Left cardiac atrium (tissue), 4 donors: ENCODE measurements at regions not wholly inside any gene's neighbourhood (a gene's known extent, or its start where the extent isn't known, plus 50 kb on each side); places are given as distances from the start of the nearest gene placed in this dataset.

Source experiments
- ATAC-seq, 2 donors: fragments of 200-7000 bp; cut with Tn5 transposase; one replicate each; pipeline ENCODE4 v1.9.1; 2020; ENCODE audit warnings: mild to moderate bottlenecking in 2 of 2, moderate library complexity in 2 of 2
- DNase-seq: peaks from one replicate; pipeline ENCODE4 v3.0.0-alpha.2; 2020
- intact Hi-C, 2 donors: fragments of 100-400 bp; cut with DNase I; formaldehyde crosslinking; loops; one replicate each; pipeline versions ENCODE4 v1.14.1 to v1.15.1; 2022 to 2023
- donor health status: DM: no; HTN: yes; CAD: no.
- donor health status: DM: no; HTN: yes; CAD: no; lungs with severe emphysema.
- donor health status: DM: yes; HTN: yes; CAD: no.
- donor health status: Dilated cardiomyopathy.

DNA sequence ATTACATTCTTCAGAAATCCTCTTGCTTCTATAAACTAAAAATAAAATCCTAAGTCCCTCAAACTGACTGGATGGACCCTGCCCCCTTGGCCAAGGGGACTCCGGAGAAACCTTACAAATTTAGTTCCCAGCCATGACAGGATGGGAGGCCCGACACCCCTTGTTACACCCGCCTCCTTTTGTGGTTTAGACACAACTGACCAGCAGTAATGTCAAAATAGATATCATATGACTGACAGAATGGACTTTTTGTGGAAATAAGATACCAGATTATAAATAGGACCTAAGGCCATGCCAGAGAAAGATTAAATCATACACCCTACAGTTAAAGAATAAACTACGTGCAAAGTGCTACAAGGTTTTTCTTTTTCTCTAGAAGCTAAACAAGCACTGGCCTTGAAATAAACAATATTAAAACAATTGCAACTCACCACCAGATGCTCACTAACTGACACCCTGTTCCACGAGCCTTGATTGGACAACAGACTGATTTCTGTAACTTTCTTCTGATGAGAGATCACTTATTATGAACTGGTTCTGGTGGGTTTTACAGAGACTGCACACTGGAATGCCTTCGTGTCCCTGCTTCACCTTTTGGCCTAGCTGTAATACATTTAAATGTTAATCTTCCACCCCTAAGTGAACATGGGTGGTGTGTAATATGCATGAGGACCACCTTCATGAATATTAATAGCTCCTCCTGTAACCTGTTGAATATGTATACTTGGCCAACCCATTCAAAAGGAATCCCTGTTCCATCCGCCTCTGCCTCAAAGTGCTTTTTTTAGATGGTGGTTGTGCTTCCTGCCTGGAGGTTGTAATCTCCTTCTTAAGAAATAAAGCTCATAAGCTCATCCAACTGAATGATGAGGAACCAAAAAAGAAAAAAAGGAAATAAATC lies 99.6 kb downstream of the ODF2L start:
- DNase-seq = no peak
- intact Hi-C loops = no loop called here
- ATAC-seq = no peak

DNA sequence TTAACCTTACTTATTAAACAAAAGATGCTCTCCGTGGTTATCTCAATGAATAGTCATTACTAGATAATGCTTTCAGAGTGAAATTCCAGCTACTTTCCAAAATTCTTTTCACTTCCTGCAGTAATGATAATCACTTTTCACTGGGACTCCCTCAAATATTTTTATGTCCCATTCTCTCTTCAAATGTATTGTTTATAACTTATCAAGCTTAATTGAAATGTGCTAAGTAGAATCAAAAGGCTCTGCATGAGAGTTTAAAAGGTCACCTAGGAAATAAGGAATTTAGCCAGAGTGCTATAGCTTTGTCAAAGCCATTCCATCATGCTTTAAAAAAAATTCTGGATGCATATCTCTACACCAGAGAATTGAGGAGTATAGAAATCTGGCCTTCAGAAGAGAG lies 106.4 kb downstream of the ODF2L start:
- DNase-seq = no peak
- intact Hi-C loops = no loop called here

DNA sequence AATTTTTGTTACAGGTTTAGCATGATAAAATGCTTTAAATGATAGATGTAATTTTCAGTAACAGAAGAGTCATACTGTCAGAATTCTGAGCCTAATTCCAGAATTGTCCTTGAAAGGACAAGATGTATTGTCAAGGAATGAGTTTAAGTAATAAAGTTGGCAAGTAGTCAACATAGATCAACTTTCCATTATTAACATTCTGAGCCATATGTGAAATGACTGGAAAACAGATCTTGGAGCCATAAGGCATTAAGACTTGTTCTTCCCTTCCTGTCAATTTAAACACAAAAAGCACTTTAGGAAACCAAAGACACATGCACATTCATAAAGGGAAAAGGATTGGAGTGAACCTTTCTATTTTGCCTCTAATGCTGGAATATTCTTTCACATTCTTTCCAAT lies 107.0 kb downstream of the ODF2L start:
- DNase-seq (no peak), ATAC-seq (no peak)
- intact Hi-C loops = no loop called here

More for the DNA sequence above, 106.4 kb downstream of the ODF2L start:
- ATAC-seq = no peak

DNA sequence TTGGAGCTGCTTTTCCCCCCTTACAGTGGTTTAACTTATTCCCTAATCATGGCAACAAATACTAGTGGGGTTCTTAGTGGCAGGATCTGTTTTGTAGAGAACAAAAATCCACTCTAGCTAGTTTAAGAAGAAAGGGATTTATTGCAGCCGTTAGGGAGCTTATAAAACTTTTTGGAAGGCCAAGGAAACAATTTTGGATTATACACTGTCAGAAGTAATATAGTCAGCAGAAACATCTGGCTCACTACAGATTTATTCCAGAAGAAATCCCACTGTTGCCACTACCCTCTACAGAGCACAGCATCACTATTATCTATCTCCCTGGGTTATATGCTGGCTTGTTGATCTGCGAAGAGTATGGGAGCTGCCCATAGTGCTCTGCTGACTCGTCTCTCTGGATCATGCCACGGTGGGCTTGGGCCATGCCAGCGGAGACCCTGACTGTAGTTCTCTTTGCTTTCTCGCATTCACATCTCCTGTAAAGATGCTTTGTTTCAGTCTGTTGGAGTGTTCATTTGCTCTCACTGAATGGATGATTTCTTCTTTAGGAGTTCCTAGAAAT lies 107.5 kb downstream of the ODF2L start:
- no peak for DNase-seq
- ATAC-seq = no peak
- intact Hi-C loops = no loop called here

DNA sequence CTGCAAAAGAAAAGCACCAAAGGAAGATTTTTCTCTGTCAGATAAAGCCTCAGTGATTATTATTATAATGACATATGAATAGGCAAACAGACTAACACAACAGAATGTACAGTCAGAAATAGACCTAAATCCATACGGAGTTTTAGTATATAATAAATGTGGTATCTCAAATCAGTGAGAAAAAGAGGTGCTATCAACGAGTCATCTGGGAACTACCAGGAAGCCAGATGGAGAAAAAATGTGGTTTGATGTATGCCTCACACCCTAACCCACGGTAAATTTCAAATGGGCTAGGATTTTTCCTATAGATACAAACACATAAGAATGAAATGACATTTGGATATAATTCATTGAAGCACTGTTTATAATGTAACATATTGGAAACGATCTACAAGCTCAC lies 110.3 kb downstream of the ODF2L start:
- intact Hi-C loops = no loop called here
- DNase-seq (no peak), ATAC-seq (no peak)

DNA sequence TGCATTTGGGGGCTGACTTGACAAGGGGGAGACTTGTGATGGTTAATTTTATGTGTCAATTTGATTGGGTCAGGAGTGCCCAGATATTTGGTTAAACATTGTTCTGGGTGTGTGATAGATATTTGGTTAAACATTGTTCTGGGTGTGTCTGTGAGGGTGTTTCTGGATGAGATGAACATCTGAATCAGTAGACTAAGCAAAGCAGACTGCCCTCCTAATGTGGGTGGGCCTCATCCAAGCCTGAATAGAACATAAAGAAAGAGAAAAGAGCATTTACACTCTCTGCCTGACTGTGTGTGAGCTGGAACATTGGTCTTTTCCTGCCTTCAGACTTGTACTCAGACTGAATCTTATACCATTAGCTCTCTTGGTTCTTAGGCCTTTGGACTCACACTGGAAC lies 113.5 kb downstream of the ODF2L start:
- no peak for DNase-seq
- ATAC-seq = no peak
- intact Hi-C loops = no loop called here

DNA sequence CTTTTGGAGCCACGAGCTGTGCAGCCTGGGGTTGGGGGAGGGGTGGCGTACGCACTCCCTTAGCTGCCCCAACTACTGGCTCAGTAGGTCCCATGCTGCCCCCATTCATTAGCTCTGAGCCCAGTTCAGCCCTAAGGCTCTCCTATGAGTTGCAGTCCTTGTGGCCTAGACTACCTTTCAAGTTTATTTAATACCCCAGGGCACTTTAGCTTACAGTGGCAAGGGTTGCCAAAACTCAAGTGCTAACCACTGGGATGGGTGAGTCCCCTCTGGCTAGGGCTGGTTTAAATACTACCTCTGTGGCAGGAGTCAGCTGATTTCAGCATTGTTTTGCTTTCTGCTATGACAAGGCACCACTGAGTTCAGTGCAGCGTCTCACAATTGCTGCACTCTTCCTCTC lies 118.2 kb downstream of the ODF2L start:
- ATAC-seq (no peak), DNase-seq (no peak)
- intact Hi-C loops = no loop called here

DNA sequence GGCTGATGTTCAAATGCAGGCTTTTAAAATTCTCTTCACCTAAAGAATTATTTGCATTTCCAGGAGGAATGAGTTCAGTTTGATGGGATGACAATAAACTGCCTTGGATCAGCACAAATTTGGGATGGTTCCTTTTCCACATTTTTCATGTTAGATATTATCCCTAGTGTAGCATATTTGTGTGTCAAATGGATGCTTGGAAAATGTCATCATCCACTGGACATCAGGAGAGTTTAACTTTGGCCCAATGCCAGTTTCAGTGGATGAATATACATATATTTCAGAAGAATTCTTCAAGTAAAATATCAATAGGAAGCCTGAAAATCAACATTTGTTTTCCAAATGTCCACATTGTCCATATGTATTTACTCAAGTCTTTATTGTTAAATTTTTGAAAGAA lies 116.5 kb upstream of the COL24A1 start:
- ATAC-seq (no peak), DNase-seq (no peak)
- intact Hi-C loops = no loop called here

DNA sequence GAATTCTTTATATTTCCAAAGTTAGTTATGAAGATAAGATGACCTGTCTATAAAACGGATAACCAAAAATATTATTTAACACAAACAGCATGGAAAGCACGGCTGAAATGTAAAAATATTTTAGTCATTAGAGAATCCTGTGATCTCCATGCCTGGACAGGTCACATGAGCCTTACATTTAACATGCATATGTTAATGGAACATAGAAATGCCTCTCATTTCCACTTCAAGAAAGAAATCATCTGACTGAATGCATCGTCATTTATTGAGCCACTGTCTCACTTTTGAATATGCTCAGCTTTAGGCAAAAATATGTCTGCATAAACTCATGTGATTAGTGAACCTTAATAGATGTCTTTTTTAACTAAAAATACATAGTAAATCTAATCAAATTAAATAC lies 115.5 kb upstream of the COL24A1 start:
- no peak for ATAC-seq
- intact Hi-C loops = no loop called here
- DNase-seq = no peak

DNA sequence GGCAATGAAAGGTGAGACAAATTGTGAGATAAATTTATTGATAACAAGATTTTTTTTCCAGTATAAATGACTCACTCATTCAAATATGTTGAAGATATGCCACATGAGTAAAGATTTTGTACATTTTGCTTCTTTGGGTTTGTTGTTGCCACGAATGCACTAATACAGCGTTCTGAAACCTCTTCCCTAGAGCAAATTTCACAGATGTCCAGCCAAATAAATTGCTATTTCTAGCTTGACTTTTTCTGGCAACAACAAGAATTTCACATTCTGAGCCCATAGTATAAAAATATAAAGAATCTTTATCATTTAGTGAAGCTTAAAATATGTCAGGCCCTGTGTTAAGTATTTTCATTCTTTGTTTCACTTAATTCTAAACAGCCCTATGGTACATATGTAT lies 114.5 kb upstream of the COL24A1 start:
- intact Hi-C loops = no loop called here
- no peak for ATAC-seq
- no peak for DNase-seq

DNA sequence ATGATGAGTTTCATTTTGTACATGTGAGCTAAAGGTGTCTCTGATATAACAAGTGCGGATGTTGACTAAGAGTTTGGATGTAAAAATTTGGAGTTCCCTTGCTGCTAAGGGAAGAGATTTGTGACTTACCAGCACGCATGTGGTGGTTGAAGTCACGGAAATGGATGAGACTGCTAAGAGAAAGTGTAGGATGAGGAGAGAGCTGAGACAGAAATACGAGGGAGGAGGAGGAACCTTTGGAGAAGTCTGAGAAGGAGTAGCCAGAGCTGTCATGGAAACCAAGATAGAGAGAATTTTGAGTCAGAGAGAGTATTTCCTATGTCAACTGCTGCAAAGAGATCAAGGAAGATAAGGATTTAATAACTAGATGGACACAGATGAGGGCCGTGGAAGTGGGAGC lies 106.5 kb upstream of the COL24A1 start:
- ATAC-seq (no peak), DNase-seq (no peak)
- intact Hi-C loops = no loop called here

DNA sequence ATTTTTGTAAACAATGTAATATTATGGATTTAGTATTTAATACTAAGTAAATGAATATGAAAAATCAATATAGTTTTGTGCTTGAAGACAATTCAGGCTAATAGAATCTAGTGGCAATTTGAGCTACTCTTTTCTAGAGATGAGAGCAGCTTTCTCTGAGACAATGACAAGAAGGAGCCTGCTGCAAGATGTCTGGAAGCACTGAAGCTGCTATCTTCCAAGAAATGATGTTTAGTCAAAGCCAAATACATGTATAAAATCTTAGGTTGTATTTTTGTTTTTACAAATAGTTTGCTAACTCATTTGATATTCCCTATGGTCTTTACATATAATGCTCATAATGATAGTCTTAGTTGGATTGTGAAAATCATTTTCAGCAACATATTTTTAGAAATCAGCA lies 103.9 kb upstream of the COL24A1 start:
- no peak for DNase-seq
- no peak for ATAC-seq
- intact Hi-C loops = no loop called here

DNA sequence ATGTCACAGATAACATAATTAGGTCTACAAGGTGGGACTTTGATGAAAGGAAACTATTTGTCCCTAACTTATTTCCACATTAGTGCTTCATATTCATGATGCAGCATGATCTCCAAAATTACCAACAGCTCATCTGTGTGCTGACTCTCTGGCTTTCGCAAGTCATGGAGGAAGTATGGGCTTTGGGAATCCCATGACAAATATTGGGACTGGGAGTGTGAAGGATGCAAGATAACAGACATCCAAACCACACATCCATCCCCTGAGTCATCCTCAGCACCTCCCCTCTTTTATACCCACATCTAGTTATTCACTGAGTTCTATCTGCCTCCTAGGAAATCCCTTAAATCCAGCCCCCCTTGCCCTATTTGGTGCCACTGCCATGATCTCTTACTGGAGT lies 102.8 kb upstream of the COL24A1 start:
- DNase-seq = no peak
- no peak for ATAC-seq
- intact Hi-C loops = no loop called here

DNA sequence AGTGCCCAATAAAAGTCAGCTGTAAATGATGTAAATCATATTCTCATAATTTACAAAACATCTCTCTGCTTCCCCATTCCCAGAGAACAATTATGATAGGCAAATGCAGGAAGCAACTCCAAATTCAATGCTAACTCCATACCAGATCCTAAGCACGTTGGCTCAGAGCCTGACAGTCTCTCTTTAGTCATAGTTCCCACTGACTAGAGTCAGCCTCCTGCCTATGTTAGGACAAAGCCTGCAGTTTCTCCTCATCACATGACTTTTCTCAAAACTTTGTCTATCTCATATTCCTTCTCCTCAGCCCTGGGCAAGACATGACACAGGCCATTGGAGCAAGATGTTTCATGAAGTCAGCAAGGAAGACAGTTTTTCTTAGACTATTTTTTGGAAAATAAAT lies 101.5 kb upstream of the COL24A1 start:
- intact Hi-C loops = no loop called here
- ATAC-seq (no peak), DNase-seq (no peak)

DNA sequence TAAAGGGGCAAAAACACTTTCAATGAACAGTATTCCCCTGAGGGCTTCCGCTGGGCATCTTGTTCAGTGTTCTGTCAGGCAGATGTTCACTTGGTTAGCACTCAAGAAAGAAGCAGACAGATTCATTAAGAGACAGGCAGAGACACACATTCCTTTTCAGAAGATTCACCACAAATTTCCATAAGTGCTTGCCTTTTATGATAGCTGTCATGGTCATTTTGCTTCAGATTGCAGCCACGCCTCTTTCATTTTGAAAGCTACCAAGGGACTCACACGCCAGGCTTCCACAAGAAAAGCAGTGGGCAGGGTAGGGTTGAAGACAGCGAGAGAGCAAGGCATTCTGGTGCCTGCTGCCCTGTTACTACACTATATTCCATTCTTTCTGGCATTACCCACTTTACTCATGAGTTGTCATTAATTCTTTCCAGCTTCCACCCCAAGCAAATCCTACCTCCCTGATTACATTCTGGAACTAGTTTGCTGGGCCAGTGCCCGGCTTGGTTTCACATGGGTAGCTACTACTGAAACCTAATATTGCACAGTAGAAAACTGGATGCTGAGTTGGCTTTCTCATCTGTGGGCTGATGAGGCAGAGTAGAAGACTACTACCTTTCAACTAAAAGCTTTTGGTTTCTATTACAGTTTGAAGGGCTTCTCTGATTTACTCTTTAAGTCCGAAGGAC lies 91.2 kb upstream of the COL24A1 start:
- intact Hi-C loops = no loop called here
- DNase-seq (no peak), ATAC-seq (no peak)

DNA sequence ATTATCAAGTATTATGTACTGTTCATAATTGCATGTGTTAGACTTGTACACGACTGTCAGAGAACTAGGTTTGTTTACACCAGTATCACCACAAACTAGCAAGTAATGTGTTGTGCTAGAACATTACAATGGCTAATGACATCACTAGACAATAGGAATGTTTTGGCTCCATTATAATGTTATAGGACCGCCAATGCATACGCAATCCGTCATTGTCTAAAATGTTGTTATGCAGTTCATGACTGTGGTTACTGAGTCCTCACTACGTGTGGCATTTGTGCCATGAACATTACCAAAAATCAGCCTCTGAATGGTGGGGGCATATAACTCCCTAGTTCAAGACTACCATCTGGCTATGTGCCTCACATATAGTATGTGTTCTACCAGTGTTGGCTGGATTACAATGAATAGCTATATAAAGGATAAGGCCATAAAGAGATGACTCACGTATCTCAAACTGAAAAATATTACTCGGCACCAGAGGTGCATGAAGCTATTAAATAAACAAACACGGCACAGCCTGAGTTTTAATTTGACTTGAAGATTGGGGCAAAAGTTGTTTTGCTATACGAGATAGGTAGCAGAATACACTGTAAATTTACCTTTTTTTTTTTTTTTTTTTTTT lies 89.1 kb upstream of the COL24A1 start:
- intact Hi-C loops = no loop called here
- ATAC-seq (no peak), DNase-seq (no peak)

DNA sequence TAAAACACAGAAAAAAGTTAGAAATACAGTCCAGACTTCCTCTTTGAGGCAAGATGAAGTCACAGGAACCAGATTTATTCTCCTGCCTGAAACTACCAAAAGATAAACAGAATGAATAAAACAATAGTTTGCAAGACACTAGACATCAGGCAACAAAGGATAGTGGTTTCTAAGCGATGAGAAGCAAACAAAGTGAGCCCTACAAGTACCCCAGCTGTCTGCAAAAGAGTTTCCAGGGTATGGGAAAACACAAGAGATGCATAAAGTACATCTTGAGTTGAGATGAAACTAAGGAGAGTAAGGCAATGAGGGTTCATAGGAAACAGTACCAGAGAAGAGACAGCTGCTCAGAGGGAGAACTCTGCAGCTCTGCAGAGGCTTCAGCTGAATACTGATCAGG lies 83.3 kb upstream of the COL24A1 start:
- intact Hi-C loops = no loop called here
- DNase-seq (no peak), ATAC-seq (no peak)

DNA sequence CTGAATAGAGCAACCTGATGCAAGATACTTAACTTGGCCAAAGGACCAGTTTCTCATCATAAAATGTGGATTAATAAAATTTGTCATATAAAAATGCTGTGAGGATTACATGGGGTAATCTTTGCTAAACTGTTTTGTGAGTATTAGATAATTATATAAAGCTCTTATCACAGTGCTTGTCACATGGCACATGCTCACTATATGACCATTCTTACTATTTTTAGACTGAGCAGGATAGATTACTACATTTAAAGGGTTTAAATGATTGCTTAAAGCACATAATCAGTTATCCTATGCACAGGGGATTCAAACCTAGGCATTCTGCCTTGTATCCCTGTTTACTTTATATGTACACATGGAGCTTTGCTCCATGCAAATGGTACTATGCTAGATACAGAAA lies 82.9 kb upstream of the COL24A1 start:
- no peak for DNase-seq
- intact Hi-C loops = no loop called here
- no peak for ATAC-seq

DNA sequence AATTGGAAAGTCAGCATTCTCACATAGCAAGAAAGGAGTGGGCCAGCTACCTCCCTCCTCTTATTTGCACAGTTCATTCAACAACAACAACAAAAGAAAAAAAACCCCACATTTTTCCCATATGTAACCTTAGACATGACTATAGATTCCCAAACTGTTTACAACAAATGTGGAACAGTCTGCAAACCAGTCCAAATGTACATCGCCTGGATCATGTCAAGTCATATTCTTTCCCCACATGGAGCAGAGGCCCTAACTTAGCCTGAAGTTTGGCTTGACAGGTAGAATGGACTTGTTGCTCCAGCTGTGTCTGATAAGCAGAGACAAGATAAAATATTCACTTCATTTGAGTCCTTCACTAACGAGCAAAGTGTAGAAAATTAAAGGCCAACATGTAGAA lies 81.7 kb upstream of the COL24A1 start:
- DNase-seq (no peak), ATAC-seq (no peak)
- intact Hi-C loops = no loop called here

DNA sequence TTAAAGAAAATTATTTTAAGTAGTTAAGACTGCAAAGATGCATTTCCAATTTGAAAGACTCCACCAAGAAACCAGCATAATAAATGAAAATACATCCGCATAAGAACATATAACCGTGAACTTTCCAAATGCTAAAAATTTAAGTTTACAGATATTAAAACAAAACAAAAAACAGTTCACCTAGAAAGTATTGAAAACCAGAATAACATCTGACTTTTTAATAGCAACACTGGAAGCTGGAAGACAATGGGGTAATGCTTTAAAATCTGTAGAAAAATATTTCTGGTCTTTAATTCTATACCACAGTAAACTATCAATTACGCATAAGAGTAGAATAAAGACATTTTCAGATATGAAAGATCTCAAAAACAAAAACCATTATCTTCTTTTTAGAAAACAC lies 79.3 kb upstream of the COL24A1 start:
- ATAC-seq (no peak), DNase-seq (no peak)
- intact Hi-C loops = no loop called here
